ENCODE measurements at regions not wholly inside any gene's neighbourhood (a gene's known extent, or its start where the extent isn't known, plus 50 kb on each side); places are given as distances from the start of the nearest gene placed in this dataset.

DNA sequence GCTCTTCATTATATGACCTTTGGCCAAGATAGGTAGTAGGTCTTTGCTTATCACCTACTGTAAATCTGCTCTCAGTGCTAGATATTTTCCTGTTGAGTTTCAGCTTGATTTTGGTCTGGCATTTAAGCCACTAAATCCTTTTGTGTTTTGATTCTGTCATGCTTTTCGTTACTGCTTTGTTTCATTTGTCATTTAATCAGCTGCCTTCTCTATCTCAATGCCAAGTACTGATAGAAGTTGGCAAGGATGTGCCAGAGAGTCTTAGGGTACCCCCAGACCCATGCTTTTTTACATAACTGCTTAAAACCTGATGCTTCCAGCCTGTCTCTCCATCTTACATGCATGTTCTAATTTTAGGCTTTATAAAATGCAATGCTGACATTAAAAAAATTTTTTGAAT is 300.1 kb upstream of the SASH1 start:
- DNase-seq (ENCODE audit: low read depth, low spot score) = no peak

- no peak for DNase-seq (ENCODE audit: low read depth, low spot score)
Measured at GRCh38 chr6:148044261-148044751, 298.3 kb upstream of the SASH1 start.

GRCh38 chr6:148044921-148045320 is 297.7 kb upstream of the SASH1 start:
- DNase-seq (ENCODE audit: low read depth, low spot score) = no peak

DNA sequence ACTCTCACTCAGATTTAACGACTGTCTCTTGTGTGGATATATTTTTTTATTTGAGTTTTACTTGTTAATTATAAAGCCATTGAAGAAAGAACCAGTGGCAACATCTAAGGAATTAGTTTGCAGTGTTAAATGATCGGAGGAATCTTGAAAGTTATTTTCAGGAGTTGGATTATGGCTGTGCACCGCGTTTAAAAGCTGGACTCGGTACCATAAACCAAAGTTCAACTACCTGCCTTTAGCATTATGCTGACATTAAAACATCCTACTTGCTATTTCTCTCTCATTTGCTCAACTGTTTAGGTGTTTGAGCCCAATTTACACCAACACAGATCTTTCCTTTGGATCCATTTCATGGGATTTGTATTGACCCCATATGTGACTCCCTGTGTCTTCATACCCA is 289.4 kb upstream of the SASH1 start:
- DNase-seq (ENCODE audit: low read depth, low spot score) = no peak

DNA sequence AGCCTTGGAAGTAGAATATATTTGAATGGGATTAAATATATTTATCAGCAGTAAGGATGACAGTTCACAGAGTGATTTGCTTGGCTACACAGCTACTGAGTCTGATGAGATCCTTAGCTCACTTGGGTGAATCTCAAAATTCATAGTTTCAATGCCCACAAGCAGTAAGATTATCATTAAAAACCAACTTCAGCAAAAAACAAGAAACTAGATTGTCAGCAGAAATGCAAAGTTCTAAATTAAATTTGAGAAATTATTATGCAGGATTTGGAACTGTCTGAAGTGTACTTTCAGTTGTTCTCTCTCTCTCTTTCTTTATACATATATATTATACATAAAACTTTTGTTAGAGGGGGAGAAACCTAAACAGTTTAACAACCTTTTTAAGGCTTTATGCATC is 288.8 kb upstream of the SASH1 start:
- DNase-seq (ENCODE audit: low read depth, low spot score) = no peak

DNA sequence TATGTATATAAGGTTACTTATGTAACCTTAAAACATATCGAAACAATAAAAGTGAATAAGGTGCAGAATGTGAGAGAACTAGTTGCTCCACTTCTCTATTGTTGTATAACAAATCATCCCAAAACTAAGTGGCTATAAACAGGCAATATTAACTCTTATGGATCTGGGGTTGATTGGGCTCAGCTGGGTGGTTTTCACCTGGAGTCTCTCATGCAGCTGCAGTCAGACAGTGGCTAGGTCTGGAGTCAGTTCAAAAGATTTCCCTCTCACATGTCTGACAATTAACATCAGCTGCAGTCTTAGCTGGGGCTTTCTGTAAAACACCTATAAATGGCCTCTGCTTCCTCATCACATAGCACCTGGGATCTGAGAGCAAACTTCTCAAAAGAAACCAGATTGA is 288.4 kb upstream of the SASH1 start:
- no peak for DNase-seq (ENCODE audit: low read depth, low spot score)

- DNase-seq (ENCODE audit: low read depth, low spot score) = no peak
Measured at GRCh38 chr6:148055419-148055818, 287.2 kb upstream of the SASH1 start.

- no peak for DNase-seq (ENCODE audit: low read depth, low spot score)
Measured at GRCh38 chr6:148059869-148060268, 282.8 kb upstream of the SASH1 start.

- peak; percentile 81 for DNase-seq (ENCODE audit: low read depth, low spot score)
Measured at GRCh38 chr6:148064406-148065134, 278.1 kb upstream of the SASH1 start.

- no peak for DNase-seq (ENCODE audit: low read depth, low spot score)
Measured at GRCh38 chr6:148068437-148069061, 274.1 kb upstream of the SASH1 start.

DNA sequence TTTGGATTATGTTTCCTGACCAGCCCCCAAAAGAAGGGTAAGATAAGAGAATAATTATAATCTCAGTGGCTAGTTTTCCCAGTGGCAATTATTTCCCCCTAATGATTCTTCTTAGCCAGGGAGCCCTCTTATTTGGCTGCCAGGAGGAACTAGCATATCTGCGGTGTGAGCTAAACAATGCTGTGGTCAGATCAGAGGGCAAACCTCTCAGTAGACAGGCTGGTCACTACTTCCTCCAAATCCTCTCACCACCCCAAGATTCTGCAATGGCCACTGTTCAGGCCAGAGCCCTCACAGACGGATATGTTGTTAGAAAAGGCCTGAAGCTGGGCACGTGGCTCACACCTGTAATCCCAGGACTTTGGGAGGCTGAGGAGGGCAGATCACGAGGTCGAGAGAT is 273.4 kb upstream of the SASH1 start:
- no peak for DNase-seq (ENCODE audit: low read depth, low spot score)

DNA sequence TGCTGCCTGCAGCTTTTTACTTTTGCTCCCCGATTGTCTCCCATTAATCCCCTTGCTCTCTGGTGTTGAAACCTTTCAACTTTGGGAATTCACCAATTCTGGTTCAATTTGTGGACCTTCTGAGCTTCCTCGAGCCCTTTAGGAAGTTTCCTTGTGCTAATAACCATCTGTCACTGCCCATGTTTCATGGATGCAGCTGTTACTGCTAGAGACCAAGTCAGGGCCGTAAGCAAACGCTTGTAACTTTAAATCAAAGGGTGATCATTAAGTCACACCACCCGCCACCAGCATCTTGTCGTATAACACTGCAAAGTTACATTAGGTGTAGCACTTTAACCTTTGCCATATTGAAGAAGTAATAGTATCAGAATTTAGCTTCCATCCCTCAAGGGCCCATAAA is 268.3 kb upstream of the SASH1 start:
- no peak for DNase-seq (ENCODE audit: low read depth, low spot score)

- no peak for DNase-seq (ENCODE audit: low read depth, low spot score)
Measured at GRCh38 chr6:148074738-148075137, 267.9 kb upstream of the SASH1 start.

GRCh38 chr6:148075352-148075751 is 267.3 kb upstream of the SASH1 start:
- DNase-seq (ENCODE audit: low read depth, low spot score) = no peak

GRCh38 chr6:148076051-148076450 is 266.6 kb upstream of the SASH1 start:
- no peak for DNase-seq (ENCODE audit: low read depth, low spot score)

DNA sequence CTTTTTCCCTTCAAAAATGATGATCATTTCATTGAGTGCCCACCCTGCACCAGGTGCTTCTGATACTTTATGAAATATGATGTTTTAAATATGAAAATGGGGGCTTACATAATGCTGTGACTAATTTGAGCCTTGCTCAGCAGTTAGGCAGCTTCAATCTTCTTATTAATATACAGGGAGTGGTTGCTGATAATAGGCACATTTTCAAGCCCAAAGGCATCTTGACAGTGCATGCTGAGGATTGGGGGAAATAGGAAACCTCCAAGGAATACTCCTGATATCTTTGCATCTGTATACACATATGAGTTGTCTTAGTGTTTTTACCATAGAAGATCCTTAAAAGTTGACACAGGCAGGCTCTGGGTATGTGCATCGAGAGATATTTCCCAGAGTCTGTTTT is 262.3 kb upstream of the SASH1 start:
- DNase-seq (ENCODE audit: low read depth, low spot score) = no peak

GRCh38 chr6:148081076-148081475 is 261.6 kb upstream of the SASH1 start:
- DNase-seq (ENCODE audit: low read depth, low spot score) = no peak

- DNase-seq (ENCODE audit: low read depth, low spot score) = no peak
Measured at GRCh38 chr6:148082044-148082443, 260.6 kb upstream of the SASH1 start.

DNA sequence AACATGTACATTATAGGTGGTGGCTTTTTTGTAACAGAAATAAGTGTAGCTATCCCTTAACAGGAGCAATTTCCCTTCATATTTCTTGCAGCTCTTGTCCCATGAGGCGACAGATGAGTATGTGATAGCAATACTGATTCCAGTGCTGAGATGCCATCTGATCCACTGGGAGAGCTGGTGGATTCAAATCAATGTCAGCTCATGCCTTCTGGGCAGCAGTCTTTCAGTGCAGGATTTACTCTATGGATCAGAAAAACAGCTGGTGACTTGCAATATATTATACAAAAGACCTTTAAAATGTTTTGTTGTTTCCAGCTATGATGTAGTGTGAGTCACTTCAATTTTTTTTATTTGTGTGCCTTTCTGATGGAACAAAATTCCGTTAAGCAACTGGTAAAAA is 259.9 kb upstream of the SASH1 start:
- no peak for DNase-seq (ENCODE audit: low read depth, low spot score)

- DNase-seq (ENCODE audit: low read depth, low spot score) = no peak
Measured at GRCh38 chr6:148085631-148086331, 256.9 kb upstream of the SASH1 start.

DNA sequence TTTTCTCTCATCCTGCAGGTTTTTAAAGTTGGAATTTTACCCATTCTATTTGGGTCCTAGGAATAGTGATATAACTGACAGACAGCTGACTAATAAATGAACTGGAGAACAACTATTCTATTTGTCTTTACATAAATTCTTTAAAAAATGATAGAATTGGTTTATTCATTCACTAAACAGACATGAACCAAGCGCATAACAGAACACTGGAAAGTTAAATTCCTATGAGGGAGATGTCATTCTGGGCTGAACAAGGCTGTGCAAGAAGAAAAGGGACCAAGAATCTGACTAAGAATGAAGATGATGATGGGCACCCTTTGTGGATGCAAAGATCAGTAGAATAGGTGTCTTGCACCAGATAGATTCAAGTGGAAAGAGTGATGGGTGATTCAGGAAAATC is 256.3 kb upstream of the SASH1 start:
- DNase-seq (ENCODE audit: low read depth, low spot score) = no peak

GRCh38 chr6:148086843-148087242 is 255.8 kb upstream of the SASH1 start:
- DNase-seq (ENCODE audit: low read depth, low spot score) = no peak

GRCh38 chr6:148087659-148088058 is 255.0 kb upstream of the SASH1 start:
- no peak for DNase-seq (ENCODE audit: low read depth, low spot score)
